ENCODE measurements at regions not wholly inside any gene's neighbourhood (a gene's known extent, or its start where the extent isn't known, plus 50 kb on each side); places are given as distances from the start of the nearest gene placed in this dataset.
A peak's percentile ranks its signal among the peaks of the same experiment; 100 is the strongest.

DNA sequence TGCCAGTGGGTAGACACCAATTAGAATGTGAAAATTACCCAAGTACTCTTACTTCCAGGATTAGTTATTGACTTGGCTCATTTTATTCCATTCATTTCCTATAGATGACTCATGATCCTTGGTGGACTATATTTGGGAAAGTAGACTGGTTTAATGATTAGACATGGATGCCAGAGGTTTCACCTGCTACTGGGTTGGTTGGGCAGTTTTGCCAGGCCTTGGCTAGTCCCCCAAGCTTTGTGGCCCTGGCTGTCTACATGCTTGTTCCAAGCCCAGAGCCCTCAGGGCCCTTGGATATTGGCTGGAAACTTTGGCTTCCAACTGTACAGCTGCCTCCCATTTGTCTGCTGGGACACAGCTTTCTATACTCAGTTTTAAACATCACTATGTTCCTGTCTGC is 104.1 kb downstream of the ZFP64 start:
- Histone ChIP-seq H3K27me3 (no peaks in the 10 kb centered on the region), H3K4me3 (no peak overlapping the region), H3K4me1 (no peaks in the 10 kb centered on the region), H3K9me3 (peaks cover 7% of the 10 kb centered on the region), H3K36me3 (peaks cover 0 to 20% of the 10 kb centered on the region in 2 donors), H3K27ac (no peak overlapping the region)
- no peak for DNase-seq (ENCODE audit: extremely low spot score in 2 of 2)
- TF ChIP-seq POLR2A (IDR thresholded peaks at IDR 0.05), result no peak
- TF ChIP-seq POLR2AphosphoS5 (IDR thresholded peaks at IDR 0.05; ENCODE audit: insufficient read depth in 1 of 2, low read depth in 1 of 2), result no peak
- TF ChIP-seq, protein P1, sequence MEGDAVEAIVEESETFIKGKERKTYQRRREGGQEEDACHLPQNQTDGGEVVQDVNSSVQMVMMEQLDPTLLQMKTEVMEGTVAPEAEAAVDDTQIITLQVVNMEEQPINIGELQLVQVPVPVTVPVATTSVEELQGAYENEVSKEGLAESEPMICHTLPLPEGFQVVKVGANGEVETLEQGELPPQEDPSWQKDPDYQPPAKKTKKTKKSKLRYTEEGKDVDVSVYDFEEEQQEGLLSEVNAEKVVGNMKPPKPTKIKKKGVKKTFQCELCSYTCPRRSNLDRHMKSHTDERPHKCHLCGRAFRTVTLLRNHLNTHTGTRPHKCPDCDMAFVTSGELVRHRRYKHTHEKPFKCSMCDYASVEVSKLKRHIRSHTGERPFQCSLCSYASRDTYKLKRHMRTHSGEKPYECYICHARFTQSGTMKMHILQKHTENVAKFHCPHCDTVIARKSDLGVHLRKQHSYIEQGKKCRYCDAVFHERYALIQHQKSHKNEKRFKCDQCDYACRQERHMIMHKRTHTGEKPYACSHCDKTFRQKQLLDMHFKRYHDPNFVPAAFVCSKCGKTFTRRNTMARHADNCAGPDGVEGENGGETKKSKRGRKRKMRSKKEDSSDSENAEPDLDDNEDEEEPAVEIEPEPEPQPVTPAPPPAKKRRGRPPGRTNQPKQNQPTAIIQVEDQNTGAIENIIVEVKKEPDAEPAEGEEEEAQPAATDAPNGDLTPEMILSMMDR (IDR thresholded peaks at IDR 0.05), result no peak
- intact Hi-C loops (cut with DNase I), result no loop called here

GRCh38 chr20:52086878-52087277 is 104.7 kb downstream of the ZFP64 start:
- peaks cover 0 to 20% of the 10 kb centered on the region in 2 donors for H3K36me3 ChIP-seq
- H3K4me3 ChIP-seq, result no peak overlapping the region
- no peak for DNase-seq (ENCODE audit: extremely low spot score in 2 of 2)
- TF ChIP-seq POLR2AphosphoS5 (IDR thresholded peaks at IDR 0.05; ENCODE audit: insufficient read depth in 1 of 2, low read depth in 1 of 2), result no peak
- TF ChIP-seq, protein P1 (IDR thresholded peaks at IDR 0.05), result no peak
- no peak for TF ChIP-seq POLR2A (IDR thresholded peaks at IDR 0.05)
- peaks cover 7% of the 10 kb centered on the region for H3K9me3 ChIP-seq
- no peaks in the 10 kb centered on the region for H3K4me1 ChIP-seq
- intact Hi-C loops (cut with DNase I), result no loop called here
- H3K27ac ChIP-seq, result no peak overlapping the region
- H3K27me3 ChIP-seq, result no peaks in the 10 kb centered on the region

DNA sequence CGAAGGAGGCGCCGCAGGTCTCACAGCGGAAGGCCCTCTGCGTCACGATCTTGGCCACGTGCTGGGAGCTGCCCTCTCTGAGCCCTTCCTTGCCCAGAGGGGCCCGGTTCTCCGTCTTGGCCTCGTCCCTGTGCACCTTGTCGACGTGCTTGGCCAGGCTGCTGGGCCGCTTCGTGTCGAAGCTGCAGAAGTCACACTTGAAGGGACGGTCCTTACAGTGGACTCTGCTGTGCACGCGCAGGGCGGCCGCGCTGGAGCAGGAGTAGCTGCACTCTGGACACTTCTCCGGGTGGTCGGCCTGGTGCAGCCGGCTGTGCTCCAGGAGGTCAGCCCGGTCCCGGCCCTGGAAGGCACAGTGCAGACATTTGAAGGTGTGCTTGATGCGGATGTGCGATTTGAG is 106.9 kb downstream of the ZFP64 start:
- Histone ChIP-seq H3K4me1 (no peaks in the 10 kb centered on the region), H3K9me3 (peaks cover 7% of the 10 kb centered on the region), H3K36me3 (peaks cover 0 to 20% of the 10 kb centered on the region in 2 donors), H3K4me3 (no peak overlapping the region), H3K27me3 (no peaks in the 10 kb centered on the region), H3K27ac (no peak overlapping the region)
- intact Hi-C loops (cut with DNase I), result no loop called here
- TF ChIP-seq POLR2A (IDR thresholded peaks at IDR 0.05) (no peak), POLR2AphosphoS5 (IDR thresholded peaks at IDR 0.05; ENCODE audit: insufficient read depth in 1 of 2, low read depth in 1 of 2) (no peak)
- TF ChIP-seq, protein P1 (IDR thresholded peaks at IDR 0.05), result no peak
- no peak for DNase-seq (ENCODE audit: extremely low spot score in 2 of 2)

GRCh38 chr20:52083627-52084232 is 107.8 kb downstream of the ZFP64 start:
- peaks cover 0 to 20% of the 10 kb centered on the region in 2 donors for H3K36me3 ChIP-seq
- DNase-seq (ENCODE audit: extremely low spot score in 2 of 2), result no peak
- intact Hi-C loops (cut with DNase I), result no loop called here
- H3K27ac ChIP-seq, result no peak overlapping the region
- no peak for TF ChIP-seq POLR2AphosphoS5 (IDR thresholded peaks at IDR 0.05; ENCODE audit: insufficient read depth in 1 of 2, low read depth in 1 of 2)
- TF ChIP-seq, protein P1 (IDR thresholded peaks at IDR 0.05), result peak; percentile 14 to 59 (median 40)
- H3K4me1 ChIP-seq, result no peaks in the 10 kb centered on the region
- no peak overlapping the region for H3K4me3 ChIP-seq
- H3K27me3 ChIP-seq, result no peaks in the 10 kb centered on the region
- peaks cover 7% of the 10 kb centered on the region for H3K9me3 ChIP-seq

GRCh38 chr20:52082612-52083011 is 109.0 kb downstream of the ZFP64 start:
- intact Hi-C loops (cut with DNase I), result no loop called here

More at GRCh38 chr20:52082612-52083011, 109.0 kb downstream of the ZFP64 start:
- Histone ChIP-seq H3K36me3 (peaks cover 0 to 11% of the 10 kb centered on the region in 2 donors), H3K27ac (no peak overlapping the region), H3K4me1 (no peaks in the 10 kb centered on the region), H3K27me3 (no peaks in the 10 kb centered on the region), H3K4me3 (no peak overlapping the region), H3K9me3 (peaks cover 7% of the 10 kb centered on the region)
- no peak for DNase-seq (ENCODE audit: extremely low spot score in 2 of 2)
- TF ChIP-seq POLR2AphosphoS5 (IDR thresholded peaks at IDR 0.05; ENCODE audit: insufficient read depth in 1 of 2, low read depth in 1 of 2) (no peak), POLR2A (IDR thresholded peaks at IDR 0.05) (no peak)
- TF ChIP-seq, protein P1 (IDR thresholded peaks at IDR 0.05), result no peak
